ENCODE measurements at regions not wholly inside any gene's neighbourhood (a gene's known extent, or its start where the extent isn't known, plus 50 kb on each side); places are given as distances from the start of the nearest gene placed in this dataset.

- 89 to 94% methylated on average over 2 of the region's 2 CpGs for WGBS, 2 experiments (ENCODE audit: insufficient coverage in 1 of 2, insufficient read length in 1 of 2)
These were observed 331.3 kb upstream of the DCC start for GRCh38 chr18:52008736-52009135.

GRCh38 chr18:52009958-52010357 lies 330.0 kb upstream of the DCC start:
- no peaks in the 10 kb centered on the region for H3K27me3 ChIP-seq (ENCODE audit: control insufficient read depth, insufficient read depth, low read length, poor library complexity, severe bottlenecking)
- TF ChIP-seq CTCF (conservative IDR thresholded peaks at IDR 0.05) = no peak
- 93 to 100% methylated on average over 1 of the region's 1 CpG for WGBS, 2 experiments (ENCODE audit: insufficient coverage in 1 of 2, insufficient read length in 1 of 2)

More at GRCh38 chr18:52008736-52009135, 331.3 kb upstream of the DCC start:
- no peaks in the 10 kb centered on the region for H3K36me3 Mint-ChIP-seq (ENCODE audit: low read depth)
- no peak for TF ChIP-seq CTCF (conservative IDR thresholded peaks at IDR 0.05)
- no peaks in the 10 kb centered on the region for H3K4me1 ChIP-seq (ENCODE audit: control insufficient read depth, insufficient read depth, low read length)
- H3K9ac ChIP-seq (ENCODE audit: extremely low read depth, low read length, poor library complexity, severe bottlenecking) = no peak overlapping the region
- no peaks in the 10 kb centered on the region for H3K27me3 Mint-ChIP-seq (ENCODE audit: insufficient read depth)
- no peak overlapping the region for H3K4me3 Mint-ChIP-seq
- no peak overlapping the region for H3K27ac Mint-ChIP-seq
- H3K27ac ChIP-seq (ENCODE audit: low read depth, low read length) = no peak overlapping the region
- no peak for DNase-seq
- no peaks in the 10 kb centered on the region for H3K36me3 ChIP-seq (ENCODE audit: control insufficient read depth, insufficient read depth, low read length)
- no peaks in the 10 kb centered on the region for H3K27me3 ChIP-seq (ENCODE audit: control insufficient read depth, insufficient read depth, low read length, poor library complexity, severe bottlenecking)
- H3K4me1 Mint-ChIP-seq = no peaks in the 10 kb centered on the region
- H3K9me3 ChIP-seq (ENCODE audit: control insufficient read depth, low read length) = no peaks in the 10 kb centered on the region
- no peak overlapping the region for H3K4me3 ChIP-seq (ENCODE audit: low read length)
- H3K9me3 Mint-ChIP-seq = no peaks in the 10 kb centered on the region

GRCh38 chr18:52045946-52046675 lies 293.9 kb upstream of the DCC start:
- H3K27ac Mint-ChIP-seq = no peak overlapping the region
- no peaks in the 10 kb centered on the region for H3K4me1 Mint-ChIP-seq
- Histone ChIP-seq H3K27ac (ENCODE audit: low read depth, low read length) (no peak overlapping the region), H3K9ac (ENCODE audit: extremely low read depth, low read length, poor library complexity, severe bottlenecking) (no peak overlapping the region), H3K4me1 (ENCODE audit: control insufficient read depth, insufficient read depth, low read length) (no peaks in the 10 kb centered on the region), H3K9me3 (ENCODE audit: control insufficient read depth, low read length) (no peaks in the 10 kb centered on the region), H3K27me3 (ENCODE audit: control insufficient read depth, insufficient read depth, low read length, poor library complexity, severe bottlenecking) (no peaks in the 10 kb centered on the region), H3K4me3 (ENCODE audit: low read length) (no peak overlapping the region), H3K36me3 (ENCODE audit: control insufficient read depth, insufficient read depth, low read length) (no peaks in the 10 kb centered on the region)
- H3K27me3 Mint-ChIP-seq (ENCODE audit: insufficient read depth) = no peaks in the 10 kb centered on the region
- no peak for TF ChIP-seq CTCF (conservative IDR thresholded peaks at IDR 0.05)
- DNase-seq = no peak
- WGBS, 2 experiments (ENCODE audit: insufficient coverage in 1 of 2, insufficient read length in 1 of 2) = 93 to 95% methylated on average over 2 to 3 of the region's 5 CpGs
- no peak overlapping the region for H3K4me3 Mint-ChIP-seq
- no peaks in the 10 kb centered on the region for H3K9me3 Mint-ChIP-seq
- H3K36me3 Mint-ChIP-seq (ENCODE audit: low read depth) = no peaks in the 10 kb centered on the region

More at GRCh38 chr18:52009958-52010357, 330.0 kb upstream of the DCC start:
- H3K27ac ChIP-seq (ENCODE audit: low read depth, low read length) = no peak overlapping the region
- H3K9me3 Mint-ChIP-seq = no peaks in the 10 kb centered on the region
- H3K9me3 ChIP-seq (ENCODE audit: control insufficient read depth, low read length) = no peaks in the 10 kb centered on the region
- H3K4me3 ChIP-seq (ENCODE audit: low read length) = no peak overlapping the region
- H3K36me3 Mint-ChIP-seq (ENCODE audit: low read depth) = no peaks in the 10 kb centered on the region
- H3K27me3 Mint-ChIP-seq (ENCODE audit: insufficient read depth) = no peaks in the 10 kb centered on the region
- no peaks in the 10 kb centered on the region for H3K36me3 ChIP-seq (ENCODE audit: control insufficient read depth, insufficient read depth, low read length)
- H3K9ac ChIP-seq (ENCODE audit: extremely low read depth, low read length, poor library complexity, severe bottlenecking) = no peak overlapping the region
- no peak for DNase-seq
- no peaks in the 10 kb centered on the region for H3K4me1 Mint-ChIP-seq
- H3K27ac Mint-ChIP-seq = no peak overlapping the region
- H3K4me1 ChIP-seq (ENCODE audit: control insufficient read depth, insufficient read depth, low read length) = no peaks in the 10 kb centered on the region
- no peak overlapping the region for H3K4me3 Mint-ChIP-seq
